DND-41 (cell line): ENCODE measurements at regions not wholly inside any gene's neighbourhood (a gene's known extent, or its start where the extent isn't known, plus 50 kb on each side); places are given as distances from the start of the nearest gene placed in this dataset.

ENCODE experiments used
- CTCF ChIP-seq: IDR thresholded peaks from 2 replicates; pipeline ENCODE4 v1.5.1; 2012; ENCODE audit warnings: borderline replicate concordance, low read length, moderate library complexity, mild to moderate bottlenecking; ENCODE audit not compliant: poor library complexity, severe bottlenecking; ENCODE audit errors: extremely low read depth
- EZH2 ChIP-seq: IDR thresholded peaks from 3 replicates; pipeline ENCODE4 v1.6.1; 2012; ENCODE audit warnings: borderline replicate concordance, low read depth, mild to moderate bottlenecking, moderate library complexity, low read length, inconsistent platforms; ENCODE audit not compliant: severe bottlenecking

GRCh38 chr6:141346535-141346934, 786.2 kb upstream of the GJE1 start:
- TF ChIP-seq CTCF (no peak), EZH2 (no peak)
